Embryonic facial prominence (tissue), 1 donor: ENCODE measurements at regions not wholly inside any gene's neighbourhood (a gene's known extent, or its start where the extent isn't known, plus 50 kb on each side); places are given as distances from the start of the nearest gene placed in this dataset.

ENCODE experiments used
- DNase-seq: peaks from one replicate; pipeline ENCODE4 v3.0.0-alpha.2; 2016; ENCODE audit errors: extremely low spot score

GRCh38 chr2:239457586-239458445, 57.0 kb upstream of the HDAC4 start:
- no peak for DNase-seq

GRCh38 chr2:239456940-239457339, 56.1 kb upstream of the HDAC4 start:
- DNase-seq = no peak

GRCh38 chr2:239455436-239456203, 54.8 kb upstream of the HDAC4 start:
- DNase-seq = no peak

- DNase-seq = no peak
These were observed 53.7 kb upstream of the HDAC4 start for GRCh38 chr2:239454507-239454906.
